Activated naive CD4-positive, alpha-beta T cell treated with anti-CD3 and anti-CD28 coated beads, Interleukin-2, amount 10 ng/mL, durations not matched to agents 7 days and 5 days (primary cell): ENCODE measurements at regions not wholly inside any gene's neighbourhood (a gene's known extent, or its start where the extent isn't known, plus 50 kb on each side); places are given as distances from the start of the nearest gene placed in this dataset.

Experiments used
- CTCF ChIA-PET: fragments of 350-600 bp; sonication (Branson Sonifier 250); formaldehyde crosslinking; loops from one replicate; lab custom pipeline; 2021; ENCODE audit warnings: antibody characterized with exemption; lab: Charles Lee
- DNase-seq: peaks from one replicate; pipeline ENCODE4 v3.0.0-alpha.2; 2020
- H3K27ac Mint-ChIP-seq: one replicate; pipeline ENCODE4 v1.8.0; 2021; ENCODE audit warnings: mild to moderate bottlenecking, moderate library complexity, mixed read lengths
- H3K27me3 Mint-ChIP-seq: one replicate; pipeline ENCODE4 v1.8.0; 2021; ENCODE audit warnings: mild to moderate bottlenecking, mixed read lengths
- H3K36me3 Mint-ChIP-seq: one replicate; pipeline ENCODE4 v1.8.0; 2021; ENCODE audit warnings: mixed read lengths
- H3K4me1 Mint-ChIP-seq: one replicate; pipeline ENCODE4 v1.8.0; 2021; ENCODE audit warnings: mixed read lengths
- H3K4me3 Mint-ChIP-seq: one replicate; pipeline ENCODE4 v1.8.0; 2021; ENCODE audit warnings: mild to moderate bottlenecking, moderate library complexity, mixed read lengths
- H3K9me3 Mint-ChIP-seq: one replicate; pipeline ENCODE4 v1.8.0; 2021; ENCODE audit warnings: mixed read lengths

DNA sequence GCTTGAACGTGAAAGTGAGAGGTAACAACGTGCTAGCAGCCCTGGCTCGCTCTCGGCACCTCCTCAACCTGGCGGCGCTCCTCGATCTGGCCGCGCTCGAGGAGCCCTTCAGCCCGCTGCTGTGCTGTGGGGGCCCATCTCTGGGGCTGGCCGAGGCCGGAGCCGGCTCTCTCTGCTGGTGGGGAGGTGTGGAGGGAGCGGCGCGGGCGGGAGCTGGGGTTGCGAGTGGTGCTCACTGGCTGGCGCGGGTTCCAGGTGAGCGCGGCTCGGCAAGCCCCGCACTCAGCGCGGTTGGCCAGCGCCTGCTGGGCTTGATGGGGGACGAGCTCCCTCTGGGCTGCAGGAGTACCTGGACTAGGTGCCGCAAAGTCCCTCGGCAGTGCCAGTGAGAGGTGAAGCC, 52.5 kb upstream of the RPS6KA2 start:
- no peak overlapping the region for H3K27ac Mint-ChIP-seq
- H3K36me3 Mint-ChIP-seq: no peaks in the 10 kb centered on the region
- no peak for DNase-seq
- H3K27me3 Mint-ChIP-seq: peaks cover 10% of the 10 kb centered on the region
- no peaks in the 10 kb centered on the region for H3K9me3 Mint-ChIP-seq
- no peaks in the 10 kb centered on the region for H3K4me1 Mint-ChIP-seq
- CTCF ChIA-PET: no interaction called here
- H3K4me3 Mint-ChIP-seq: no peak overlapping the region

DNA sequence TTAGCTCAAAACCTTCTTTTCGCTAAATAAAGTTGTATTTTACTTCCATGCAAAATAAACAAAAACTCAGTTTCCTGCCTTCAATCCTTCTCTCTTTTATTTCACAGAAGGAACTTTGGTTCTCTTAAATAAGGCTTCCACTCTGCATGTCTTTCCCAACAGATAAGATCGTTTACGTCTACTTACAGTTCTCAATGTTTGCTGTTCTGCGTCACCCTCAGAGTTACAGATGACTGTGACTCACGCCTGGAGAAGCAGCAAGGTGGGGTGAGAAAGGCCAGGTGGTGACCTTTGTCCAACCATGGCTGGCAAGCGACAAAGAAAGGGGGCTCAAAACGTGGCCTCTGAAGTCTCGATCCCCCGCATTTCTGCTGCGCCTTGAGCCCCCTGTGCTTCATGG, 51.4 kb upstream of the RPS6KA2 start:
- no peak overlapping the region for H3K27ac Mint-ChIP-seq
- CTCF ChIA-PET: no interaction called here
- H3K4me1 Mint-ChIP-seq: no peaks in the 10 kb centered on the region
- H3K9me3 Mint-ChIP-seq: no peaks in the 10 kb centered on the region
- DNase-seq: no peak
- no peak overlapping the region for H3K4me3 Mint-ChIP-seq
- no peaks in the 10 kb centered on the region for H3K36me3 Mint-ChIP-seq
- H3K27me3 Mint-ChIP-seq: peaks cover 10% of the 10 kb centered on the region

- DNase-seq: no peak
- CTCF ChIA-PET: no interaction called here
- H3K4me1 Mint-ChIP-seq: no peaks in the 10 kb centered on the region
- peaks cover 14% of the 10 kb centered on the region for H3K27me3 Mint-ChIP-seq
- no peak overlapping the region for H3K4me3 Mint-ChIP-seq
- H3K9me3 Mint-ChIP-seq: no peaks in the 10 kb centered on the region
- H3K36me3 Mint-ChIP-seq: no peaks in the 10 kb centered on the region
- H3K27ac Mint-ChIP-seq: no peak overlapping the region
Measured at GRCh38 chr6:166677941-166678340, 50.9 kb upstream of the RPS6KA2 start.
